ENCODE measurements at regions not wholly inside any gene's neighbourhood (a gene's known extent, or its start where the extent isn't known, plus 50 kb on each side); places are given as distances from the start of the nearest gene placed in this dataset.

GRCh38 chr14:27938392-27938791, 828.2 kb upstream of the FOXG1 start:
- Mint-ChIP-seq H3K36me3 (ENCODE audit: low read depth) (no peaks in the 10 kb centered on the region), H3K9me3 (peaks cover 28% of the 10 kb centered on the region), H3K27me3 (no peaks in the 10 kb centered on the region), H3K4me1 (ENCODE audit: low read depth) (no peaks in the 10 kb centered on the region), H3K4me3 (no peak overlapping the region), H3K27ac (no peak overlapping the region)
- POLR2A ChIA-PET = no interaction called here
- TF ChIP-seq, protein P1, sequence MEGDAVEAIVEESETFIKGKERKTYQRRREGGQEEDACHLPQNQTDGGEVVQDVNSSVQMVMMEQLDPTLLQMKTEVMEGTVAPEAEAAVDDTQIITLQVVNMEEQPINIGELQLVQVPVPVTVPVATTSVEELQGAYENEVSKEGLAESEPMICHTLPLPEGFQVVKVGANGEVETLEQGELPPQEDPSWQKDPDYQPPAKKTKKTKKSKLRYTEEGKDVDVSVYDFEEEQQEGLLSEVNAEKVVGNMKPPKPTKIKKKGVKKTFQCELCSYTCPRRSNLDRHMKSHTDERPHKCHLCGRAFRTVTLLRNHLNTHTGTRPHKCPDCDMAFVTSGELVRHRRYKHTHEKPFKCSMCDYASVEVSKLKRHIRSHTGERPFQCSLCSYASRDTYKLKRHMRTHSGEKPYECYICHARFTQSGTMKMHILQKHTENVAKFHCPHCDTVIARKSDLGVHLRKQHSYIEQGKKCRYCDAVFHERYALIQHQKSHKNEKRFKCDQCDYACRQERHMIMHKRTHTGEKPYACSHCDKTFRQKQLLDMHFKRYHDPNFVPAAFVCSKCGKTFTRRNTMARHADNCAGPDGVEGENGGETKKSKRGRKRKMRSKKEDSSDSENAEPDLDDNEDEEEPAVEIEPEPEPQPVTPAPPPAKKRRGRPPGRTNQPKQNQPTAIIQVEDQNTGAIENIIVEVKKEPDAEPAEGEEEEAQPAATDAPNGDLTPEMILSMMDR (IDR thresholded peaks at IDR 0.05) = no peak
- CTCF ChIA-PET = no interaction called here
- intact Hi-C loops (cut with micrococcal nuclease) = no loop called here
- DNase-seq (no peak), ATAC-seq (no peak)

- Mint-ChIP-seq H3K4me1 (ENCODE audit: low read depth) (no peaks in the 10 kb centered on the region), H3K4me3 (no peak overlapping the region), H3K36me3 (ENCODE audit: low read depth) (no peaks in the 10 kb centered on the region), H3K9me3 (peaks cover 14% of the 10 kb centered on the region), H3K27ac (no peak overlapping the region), H3K27me3 (no peaks in the 10 kb centered on the region)
- POLR2A ChIA-PET = no interaction called here
- no peak for DNase-seq
- ATAC-seq = no peak
- TF ChIP-seq, protein P1 (IDR thresholded peaks at IDR 0.05) = no peak
- intact Hi-C loops (cut with micrococcal nuclease) = no loop called here
- CTCF ChIA-PET = no interaction called here
Observed at GRCh38 chr14:27945512-27945911, 821.1 kb upstream of the FOXG1 start.

GRCh38 chr14:27958757-27959156, 807.8 kb upstream of the FOXG1 start:
- H3K27me3 Mint-ChIP-seq = no peaks in the 10 kb centered on the region
- no peaks in the 10 kb centered on the region for H3K4me1 Mint-ChIP-seq (ENCODE audit: low read depth)
- ATAC-seq = no peak
- peaks cover 10% of the 10 kb centered on the region for H3K9me3 Mint-ChIP-seq
- no peaks in the 10 kb centered on the region for H3K36me3 Mint-ChIP-seq (ENCODE audit: low read depth)
- H3K27ac Mint-ChIP-seq = no peak overlapping the region
- TF ChIP-seq, protein P1 (IDR thresholded peaks at IDR 0.05) = no peak
- no peak for DNase-seq
- intact Hi-C loops (cut with micrococcal nuclease) = no loop called here
- CTCF ChIA-PET = no interaction called here
- H3K4me3 Mint-ChIP-seq = no peak overlapping the region
- POLR2A ChIA-PET = no interaction called here

DNA sequence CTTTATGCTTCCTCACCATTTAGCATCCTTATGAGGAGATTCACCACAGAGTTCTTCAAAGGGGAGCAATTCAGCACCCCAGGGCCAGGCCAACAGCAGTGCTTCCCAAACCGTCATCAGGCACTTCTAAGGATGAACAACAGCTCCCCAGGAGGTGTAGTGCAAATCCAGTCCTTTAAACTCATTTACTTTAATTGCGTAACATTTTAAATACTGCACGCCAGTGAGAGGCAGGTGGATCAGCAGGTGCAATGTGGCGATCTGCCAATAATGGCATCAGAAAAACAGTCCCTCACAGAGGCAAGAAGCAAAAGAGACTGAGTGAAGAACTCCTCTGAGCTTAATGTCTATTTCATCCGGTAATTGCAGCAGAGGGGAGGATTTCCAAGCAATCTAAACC, 770.9 kb upstream of the FOXG1 start:
- H3K27ac Mint-ChIP-seq = no peak overlapping the region
- CTCF ChIA-PET = no interaction called here
- no peaks in the 10 kb centered on the region for H3K36me3 Mint-ChIP-seq (ENCODE audit: low read depth)
- POLR2A ChIA-PET = interaction anchor here (0.6 kb wide), 1 partner anchor 126 kb away, joined by 3 read pairs; no protein-coding TSS in a partner anchor
- intact Hi-C loops (cut with micrococcal nuclease) = no loop called here
- H3K4me1 Mint-ChIP-seq (ENCODE audit: low read depth) = no peaks in the 10 kb centered on the region
- H3K4me3 Mint-ChIP-seq = no peak overlapping the region
- H3K27me3 Mint-ChIP-seq = no peaks in the 10 kb centered on the region
- DNase-seq (no peak), ATAC-seq (no peak)
- peaks cover 13% of the 10 kb centered on the region for H3K9me3 Mint-ChIP-seq
- TF ChIP-seq, protein P1 (IDR thresholded peaks at IDR 0.05) = no peak

DNA sequence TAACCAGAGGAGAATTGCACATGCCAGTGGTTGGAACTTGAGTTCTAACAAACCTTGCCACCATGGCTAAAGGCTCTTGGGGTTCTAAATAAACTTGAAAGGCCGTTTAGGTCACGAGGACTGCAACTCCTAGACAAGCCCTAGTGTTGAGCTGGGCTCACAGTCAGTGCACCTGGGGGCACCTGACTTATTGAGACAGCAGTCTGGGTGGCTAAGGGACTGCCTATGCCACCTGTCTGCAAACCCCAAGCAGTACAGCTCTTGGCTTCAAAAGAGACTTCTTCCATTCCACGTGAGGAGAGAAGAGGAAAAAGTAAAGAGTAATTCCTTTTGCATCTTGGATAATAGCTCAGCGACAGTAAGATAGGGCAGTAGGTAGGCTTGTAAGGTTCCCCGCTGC, 765.6 kb upstream of the FOXG1 start:
- Mint-ChIP-seq H3K4me1 (ENCODE audit: low read depth) (no peaks in the 10 kb centered on the region), H3K27me3 (no peaks in the 10 kb centered on the region), H3K9me3 (peaks cover 24% of the 10 kb centered on the region), H3K4me3 (no peak overlapping the region), H3K27ac (no peak overlapping the region), H3K36me3 (ENCODE audit: low read depth) (no peaks in the 10 kb centered on the region)
- intact Hi-C loops (cut with micrococcal nuclease) = no loop called here
- DNase-seq (no peak), ATAC-seq (no peak)
- ChIA-PET POLR2A (no interaction called here), CTCF (no interaction called here)
- TF ChIP-seq, protein P1 (IDR thresholded peaks at IDR 0.05) = no peak

All from activated CD8-positive, alpha-beta T cell treated with anti-CD3 and anti-CD28 coated beads for 36 hours (primary cell).